ENCODE measurements at regions not wholly inside any gene's neighbourhood (a gene's known extent, or its start where the extent isn't known, plus 50 kb on each side); places are given as distances from the start of the nearest gene placed in this dataset.

DNA sequence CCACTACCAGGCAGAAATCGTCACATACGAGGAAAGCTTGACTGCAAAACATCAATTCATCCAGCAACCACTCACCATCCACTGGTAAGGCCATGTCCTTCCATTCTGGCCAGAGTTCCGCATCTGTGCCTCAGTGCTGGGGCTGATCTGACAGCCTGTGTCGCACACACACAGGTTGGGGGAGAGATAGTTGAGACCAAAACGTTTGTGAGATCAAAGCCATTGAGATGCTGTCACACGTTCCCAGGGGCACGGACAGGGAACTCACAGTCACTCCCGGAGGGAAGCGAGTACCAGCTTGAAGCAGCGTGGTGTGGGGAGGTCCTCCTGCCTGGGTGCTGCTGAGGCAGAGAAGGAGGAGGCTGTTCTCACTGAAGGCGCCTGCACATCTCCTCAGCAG lies 458.5 kb upstream of the SALL3 start:
- no CpG with 5 or more reads among the region's 11 CpGs for WGBS (ENCODE audit: insufficient coverage, insufficient read length)

DNA sequence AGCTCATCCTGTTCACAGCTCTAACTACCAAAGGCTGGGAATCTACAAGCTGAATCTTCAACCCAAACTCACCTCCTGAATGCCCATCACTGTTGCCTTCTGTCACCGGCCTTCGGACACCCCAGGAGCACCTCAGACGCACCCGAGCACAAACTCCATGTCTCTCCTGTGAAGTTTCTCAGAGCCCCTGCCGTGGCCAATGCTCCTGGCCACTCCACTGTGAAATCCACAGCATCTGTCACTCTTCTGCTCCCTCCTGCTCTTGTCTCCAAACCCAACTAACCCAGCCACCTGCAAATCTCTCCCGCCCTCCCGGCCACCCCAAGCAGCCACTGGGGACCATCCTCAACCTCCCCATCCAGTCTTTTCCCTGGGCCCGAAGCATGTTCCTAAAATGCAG lies 457.9 kb upstream of the SALL3 start:
- no CpG with 5 or more reads among the region's 8 CpGs for WGBS (ENCODE audit: insufficient coverage, insufficient read length)
- Histone ChIP-seq H3K9me3 (ENCODE audit: control insufficient read depth, insufficient read depth, low read length) (no peaks in the 10 kb centered on the region), H3K36me3 (ENCODE audit: control insufficient read depth, insufficient read depth, low read length) (no peaks in the 10 kb centered on the region), H3K4me3 (ENCODE audit: low read length) (no peak overlapping the region), H3K27ac (ENCODE audit: low read length) (no peak overlapping the region), H3K4me1 (ENCODE audit: control insufficient read depth, insufficient read depth, low read length) (no peaks in the 10 kb centered on the region), H3K27me3 (ENCODE audit: control insufficient read depth, insufficient read depth, low read length) (no peaks in the 10 kb centered on the region)
- DNase-seq (ENCODE audit: low read depth, low spot score): no peak

More for the DNA sequence above, 458.5 kb upstream of the SALL3 start:
- Histone ChIP-seq H3K27me3 (ENCODE audit: control insufficient read depth, insufficient read depth, low read length) (no peaks in the 10 kb centered on the region), H3K4me1 (ENCODE audit: control insufficient read depth, insufficient read depth, low read length) (no peaks in the 10 kb centered on the region), H3K27ac (ENCODE audit: low read length) (no peak overlapping the region), H3K36me3 (ENCODE audit: control insufficient read depth, insufficient read depth, low read length) (no peaks in the 10 kb centered on the region), H3K9me3 (ENCODE audit: control insufficient read depth, insufficient read depth, low read length) (no peaks in the 10 kb centered on the region), H3K4me3 (ENCODE audit: low read length) (no peak overlapping the region)
- no peak for DNase-seq (ENCODE audit: low read depth, low spot score)

DNA sequence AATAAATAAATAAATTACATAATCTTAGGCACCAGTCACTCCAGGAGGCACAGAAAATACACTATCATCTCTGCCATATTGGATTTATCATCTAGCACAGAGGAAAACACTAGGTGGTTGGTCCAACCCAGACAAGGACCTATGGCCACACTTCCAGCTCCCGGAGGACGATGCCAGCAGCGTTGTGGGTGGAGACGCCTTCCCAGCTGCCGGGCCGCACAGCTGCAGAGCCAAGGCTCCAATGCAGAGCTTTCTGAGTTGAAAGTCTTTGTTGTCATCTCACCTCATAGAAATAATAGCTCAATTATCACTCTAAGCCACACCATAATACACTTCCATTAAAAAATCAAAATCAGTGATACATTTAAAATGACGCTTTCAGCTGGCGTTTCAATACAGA lies 457.1 kb upstream of the SALL3 start:
- no peaks in the 10 kb centered on the region for H3K27me3 ChIP-seq (ENCODE audit: control insufficient read depth, insufficient read depth, low read length)
- H3K9me3 ChIP-seq (ENCODE audit: control insufficient read depth, insufficient read depth, low read length): no peaks in the 10 kb centered on the region
- H3K4me3 ChIP-seq (ENCODE audit: low read length): no peak overlapping the region
- H3K4me1 ChIP-seq (ENCODE audit: control insufficient read depth, insufficient read depth, low read length): no peaks in the 10 kb centered on the region
- H3K36me3 ChIP-seq (ENCODE audit: control insufficient read depth, insufficient read depth, low read length): no peaks in the 10 kb centered on the region
- H3K27ac ChIP-seq (ENCODE audit: low read length): no peak overlapping the region
- WGBS (ENCODE audit: insufficient coverage, insufficient read length): 100% methylated on average over 1 of the region's 8 CpGs
- DNase-seq (ENCODE audit: low read depth, low spot score): no peak

DNA sequence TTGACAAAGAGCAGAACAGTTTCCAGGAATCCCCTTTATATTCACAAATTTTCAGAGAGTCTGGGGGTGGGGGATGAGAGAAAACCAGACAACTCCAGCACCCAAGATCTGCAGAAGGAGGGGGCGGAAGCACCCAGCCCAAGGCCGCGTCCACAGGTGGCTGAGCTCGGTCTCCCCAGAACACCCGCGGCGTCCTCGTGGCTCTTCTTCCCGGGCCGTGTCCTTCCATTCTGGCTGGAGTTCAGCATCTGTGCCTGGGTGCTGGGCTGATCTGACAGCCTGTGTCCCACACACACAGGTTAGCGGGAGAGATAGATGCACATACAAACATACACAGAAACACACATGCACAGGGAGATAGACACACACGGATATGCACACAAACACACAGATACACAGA lies 455.8 kb upstream of the SALL3 start:
- no peaks in the 10 kb centered on the region for H3K9me3 ChIP-seq (ENCODE audit: control insufficient read depth, insufficient read depth, low read length)
- WGBS (ENCODE audit: insufficient coverage, insufficient read length): no CpG with 5 or more reads among the region's 12 CpGs
- no peak overlapping the region for H3K27ac ChIP-seq (ENCODE audit: low read length)
- no peaks in the 10 kb centered on the region for H3K4me1 ChIP-seq (ENCODE audit: control insufficient read depth, insufficient read depth, low read length)
- H3K36me3 ChIP-seq (ENCODE audit: control insufficient read depth, insufficient read depth, low read length): no peaks in the 10 kb centered on the region
- H3K27me3 ChIP-seq (ENCODE audit: control insufficient read depth, insufficient read depth, low read length): no peaks in the 10 kb centered on the region
- DNase-seq (ENCODE audit: low read depth, low spot score): no peak
- H3K4me3 ChIP-seq (ENCODE audit: low read length): no peak overlapping the region

DNA sequence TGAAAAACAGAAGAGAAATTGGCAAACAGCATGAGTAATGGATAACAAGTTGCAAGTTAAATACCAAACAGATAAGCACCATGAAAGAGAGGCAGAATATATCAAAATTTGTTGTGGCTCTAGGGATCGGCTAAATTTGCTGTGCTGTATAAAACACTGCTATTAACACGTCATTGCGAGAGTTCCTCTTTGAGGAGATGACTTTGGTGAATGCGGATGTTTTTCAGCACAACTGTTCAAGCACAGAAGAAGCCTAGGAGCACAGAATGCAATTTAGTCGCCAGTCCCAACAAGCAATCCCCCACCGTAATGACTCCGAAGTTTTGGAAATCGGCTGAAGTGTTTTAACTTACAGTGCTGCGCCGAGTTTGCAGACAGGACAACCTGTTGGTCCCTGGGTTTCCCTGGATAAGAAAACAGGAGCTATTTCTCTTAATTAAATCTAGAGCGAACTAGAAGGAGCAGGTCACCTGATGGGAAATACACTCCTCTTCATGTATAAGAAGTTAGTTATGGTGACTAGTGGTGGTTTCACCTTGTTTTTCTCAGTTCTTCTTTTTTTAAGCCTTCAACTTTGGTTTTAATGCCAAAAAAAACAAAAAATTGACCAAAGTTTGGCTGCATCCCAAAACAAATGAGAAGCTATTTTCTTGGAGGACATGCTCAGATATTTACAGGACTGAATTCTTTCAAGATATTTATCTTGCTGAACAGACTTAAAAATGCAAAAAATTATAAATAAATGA lies 454.1 kb upstream of the SALL3 start:
- no peaks in the 10 kb centered on the region for H3K36me3 ChIP-seq (ENCODE audit: control insufficient read depth, insufficient read depth, low read length)
- no peaks in the 10 kb centered on the region for H3K9me3 ChIP-seq (ENCODE audit: control insufficient read depth, insufficient read depth, low read length)
- no peak overlapping the region for H3K4me3 ChIP-seq (ENCODE audit: low read length)
- DNase-seq (ENCODE audit: low read depth, low spot score): no peak
- no peaks in the 10 kb centered on the region for H3K4me1 ChIP-seq (ENCODE audit: control insufficient read depth, insufficient read depth, low read length)
- no peaks in the 10 kb centered on the region for H3K27me3 ChIP-seq (ENCODE audit: control insufficient read depth, insufficient read depth, low read length)
- no CpG with 5 or more reads among the region's 11 CpGs for WGBS (ENCODE audit: insufficient coverage, insufficient read length)
- H3K27ac ChIP-seq (ENCODE audit: low read length): no peak overlapping the region

DNA sequence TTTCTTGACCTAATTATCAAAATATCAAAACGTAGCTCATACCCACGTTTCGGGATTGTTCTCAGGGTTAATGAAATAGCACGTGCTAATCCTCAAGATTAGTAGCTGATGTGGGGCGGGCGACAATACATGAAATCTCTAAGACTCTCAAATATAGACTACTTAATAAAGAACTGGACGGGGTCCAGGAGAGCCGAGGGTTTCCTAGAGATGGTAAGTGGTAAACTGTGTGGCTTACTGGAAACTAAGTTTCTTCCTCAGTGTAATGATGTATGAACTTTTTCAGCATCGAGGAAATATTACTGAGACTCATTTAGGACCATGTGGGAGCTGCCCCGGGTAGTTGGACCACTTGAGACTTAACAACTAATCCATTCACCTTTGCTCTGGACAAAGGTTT lies 453.3 kb upstream of the SALL3 start:
- no peaks in the 10 kb centered on the region for H3K9me3 ChIP-seq (ENCODE audit: control insufficient read depth, insufficient read depth, low read length)
- no peak overlapping the region for H3K4me3 ChIP-seq (ENCODE audit: low read length)
- no peak overlapping the region for H3K27ac ChIP-seq (ENCODE audit: low read length)
- no peak for DNase-seq (ENCODE audit: low read depth, low spot score)
- no peaks in the 10 kb centered on the region for H3K36me3 ChIP-seq (ENCODE audit: control insufficient read depth, insufficient read depth, low read length)
- no peaks in the 10 kb centered on the region for H3K4me1 ChIP-seq (ENCODE audit: control insufficient read depth, insufficient read depth, low read length)
- WGBS (ENCODE audit: insufficient coverage, insufficient read length): no CpG with 5 or more reads among the region's 10 CpGs
- no peaks in the 10 kb centered on the region for H3K27me3 ChIP-seq (ENCODE audit: control insufficient read depth, insufficient read depth, low read length)

DNA sequence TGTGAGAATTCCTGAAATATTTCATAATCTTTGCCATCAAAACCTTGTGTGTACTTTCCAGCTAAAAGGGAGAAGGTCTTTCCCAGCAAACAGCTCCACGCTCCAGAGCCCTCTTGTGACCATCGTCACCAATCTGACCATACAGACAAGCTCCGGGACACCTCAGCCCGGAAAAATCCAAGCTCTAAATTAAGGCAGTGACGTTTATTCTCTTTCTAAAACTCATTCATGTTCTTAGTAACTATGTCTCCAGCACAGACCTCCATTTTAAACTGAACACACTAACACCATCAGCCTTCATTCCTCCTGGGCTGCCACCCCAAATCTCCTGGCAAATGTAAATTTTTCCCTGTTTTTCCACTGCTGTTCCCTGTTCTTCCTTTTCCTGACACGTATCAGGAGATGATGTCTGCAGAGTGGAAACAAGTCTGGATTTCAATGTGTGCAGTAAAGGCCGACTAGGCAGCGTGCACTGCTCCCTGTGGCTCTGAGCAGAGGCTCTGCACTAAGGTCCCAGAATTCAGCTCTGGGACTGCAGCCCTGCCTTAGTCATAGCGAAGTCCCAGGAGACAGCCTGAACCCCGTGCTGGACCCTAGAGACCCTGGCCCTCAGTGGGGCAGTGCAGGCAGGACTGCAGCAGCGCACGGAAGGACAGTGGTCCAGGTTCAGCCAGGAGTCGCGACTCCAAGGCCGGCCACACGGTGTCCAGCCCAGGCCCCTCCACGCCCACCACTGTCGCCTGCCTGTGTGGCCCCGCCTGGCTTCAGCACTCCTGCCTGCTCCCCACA lies 452.5 kb upstream of the SALL3 start:
- Histone ChIP-seq H3K9me3 (ENCODE audit: control insufficient read depth, insufficient read depth, low read length) (no peaks in the 10 kb centered on the region), H3K27me3 (ENCODE audit: control insufficient read depth, insufficient read depth, low read length) (no peaks in the 10 kb centered on the region), H3K36me3 (ENCODE audit: control insufficient read depth, insufficient read depth, low read length) (no peaks in the 10 kb centered on the region), H3K4me1 (ENCODE audit: control insufficient read depth, insufficient read depth, low read length) (no peaks in the 10 kb centered on the region), H3K4me3 (ENCODE audit: low read length) (no peak overlapping the region), H3K27ac (ENCODE audit: low read length) (no peak overlapping the region)
- DNase-seq (ENCODE audit: low read depth, low spot score): no peak
- no CpG with 5 or more reads among the region's 19 CpGs for WGBS (ENCODE audit: insufficient coverage, insufficient read length)

DNA sequence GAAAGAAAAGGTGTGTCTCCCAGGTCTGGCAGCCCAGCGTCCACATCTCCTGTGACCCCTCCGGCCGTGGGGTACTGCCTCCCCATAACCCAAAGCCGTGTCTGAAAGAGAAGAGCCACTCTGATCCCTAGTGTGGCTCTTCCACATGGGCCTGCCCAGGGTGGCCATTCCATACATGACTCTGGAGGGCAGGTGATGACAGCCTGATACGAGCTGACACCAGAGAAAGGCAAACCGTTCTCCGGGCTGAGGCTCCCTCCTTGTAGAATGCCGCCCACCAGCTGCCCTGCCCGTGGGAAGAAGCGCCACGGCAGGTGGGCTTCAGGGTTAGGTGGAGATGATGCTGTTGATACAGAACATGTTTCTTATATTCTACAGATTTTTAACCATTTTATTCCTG lies 451.6 kb upstream of the SALL3 start:
- H3K36me3 ChIP-seq (ENCODE audit: control insufficient read depth, insufficient read depth, low read length): no peaks in the 10 kb centered on the region
- H3K4me1 ChIP-seq (ENCODE audit: control insufficient read depth, insufficient read depth, low read length): no peaks in the 10 kb centered on the region
- no peaks in the 10 kb centered on the region for H3K27me3 ChIP-seq (ENCODE audit: control insufficient read depth, insufficient read depth, low read length)
- no peak overlapping the region for H3K27ac ChIP-seq (ENCODE audit: low read length)
- no CpG with 5 or more reads among the region's 11 CpGs for WGBS (ENCODE audit: insufficient coverage, insufficient read length)
- DNase-seq (ENCODE audit: low read depth, low spot score): no peak
- no peak overlapping the region for H3K4me3 ChIP-seq (ENCODE audit: low read length)
- H3K9me3 ChIP-seq (ENCODE audit: control insufficient read depth, insufficient read depth, low read length): no peaks in the 10 kb centered on the region

DNA sequence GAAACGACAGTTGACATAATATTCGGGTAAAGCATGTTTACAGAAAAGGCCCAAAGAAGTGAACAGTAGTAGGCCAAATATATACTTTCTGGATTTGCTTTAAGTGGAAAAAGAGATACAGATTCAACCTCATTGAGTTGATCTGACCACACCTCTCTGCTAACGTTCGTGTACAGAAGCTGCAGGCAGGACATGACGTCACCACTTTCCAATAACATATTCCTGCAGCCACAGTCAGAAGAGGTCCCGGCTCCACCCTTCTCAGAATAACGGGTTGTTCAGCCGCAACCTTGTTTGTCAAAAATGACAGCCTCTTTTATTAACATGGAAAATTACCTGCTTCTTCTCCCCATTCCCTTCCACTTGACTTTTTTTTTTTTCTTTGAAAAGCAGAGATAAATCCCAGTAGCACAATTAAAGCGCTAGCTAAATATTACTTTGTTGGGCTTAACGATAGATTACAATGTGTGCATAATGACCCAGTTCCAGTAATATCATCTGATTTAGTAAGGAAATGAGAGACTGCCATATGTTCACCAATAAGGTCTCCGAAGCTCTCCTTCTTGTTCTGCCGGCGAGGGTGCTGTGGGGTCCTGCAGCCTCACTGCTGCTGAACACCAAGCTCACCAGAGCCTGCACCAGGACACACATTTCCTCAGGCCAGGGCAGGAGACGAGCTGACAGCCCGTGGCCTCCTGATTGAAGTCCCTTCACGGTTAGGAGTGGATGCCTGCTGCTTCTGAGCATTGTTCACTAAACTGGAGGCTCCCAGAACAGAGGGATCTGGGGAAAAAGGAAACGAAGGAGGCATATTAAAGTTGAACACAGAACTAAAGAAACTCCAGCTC lies 451.0 kb upstream of the SALL3 start:
- no peak for DNase-seq (ENCODE audit: low read depth, low spot score)
- H3K36me3 ChIP-seq (ENCODE audit: control insufficient read depth, insufficient read depth, low read length): no peaks in the 10 kb centered on the region
- no CpG with 5 or more reads among the region's 17 CpGs for WGBS (ENCODE audit: insufficient coverage, insufficient read length)
- H3K4me3 ChIP-seq (ENCODE audit: low read length): no peak overlapping the region
- no peaks in the 10 kb centered on the region for H3K27me3 ChIP-seq (ENCODE audit: control insufficient read depth, insufficient read depth, low read length)
- no peak overlapping the region for H3K27ac ChIP-seq (ENCODE audit: low read length)
- H3K4me1 ChIP-seq (ENCODE audit: control insufficient read depth, insufficient read depth, low read length): no peaks in the 10 kb centered on the region
- no peaks in the 10 kb centered on the region for H3K9me3 ChIP-seq (ENCODE audit: control insufficient read depth, insufficient read depth, low read length)

DNA sequence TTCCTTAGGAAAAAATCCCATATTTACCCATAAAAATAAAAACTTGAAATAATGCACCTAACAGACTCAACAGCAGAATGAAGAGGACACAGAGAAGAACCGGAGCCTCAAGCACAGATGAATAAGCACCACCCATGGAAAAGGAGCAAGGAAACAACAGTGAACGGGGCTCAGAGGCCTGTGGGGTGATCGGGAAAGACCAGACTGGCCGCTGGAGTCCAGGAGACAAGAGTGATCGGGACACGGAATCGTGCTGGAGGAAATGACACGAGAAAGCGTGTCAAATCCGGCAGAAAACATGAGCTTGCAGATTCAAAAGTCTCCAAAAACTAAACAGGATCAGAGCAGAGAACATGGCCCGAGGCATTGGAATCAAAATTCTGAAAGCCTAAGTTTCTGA lies 448.0 kb upstream of the SALL3 start:
- Histone ChIP-seq H3K27me3 (ENCODE audit: control insufficient read depth, insufficient read depth, low read length) (no peaks in the 10 kb centered on the region), H3K27ac (ENCODE audit: low read length) (no peak overlapping the region), H3K4me1 (ENCODE audit: control insufficient read depth, insufficient read depth, low read length) (no peaks in the 10 kb centered on the region), H3K36me3 (ENCODE audit: control insufficient read depth, insufficient read depth, low read length) (no peaks in the 10 kb centered on the region), H3K9me3 (ENCODE audit: control insufficient read depth, insufficient read depth, low read length) (no peaks in the 10 kb centered on the region), H3K4me3 (ENCODE audit: low read length) (no peak overlapping the region)
- no CpG with 5 or more reads among the region's 11 CpGs for WGBS (ENCODE audit: insufficient coverage, insufficient read length)
- DNase-seq (ENCODE audit: low read depth, low spot score): no peak
